ENCODE measurements at regions not wholly inside any gene's neighbourhood (a gene's known extent, or its start where the extent isn't known, plus 50 kb on each side); places are given as distances from the start of the nearest gene placed in this dataset.

- no peak overlapping the region for H3K4me3 ChIP-seq (ENCODE audit: low read depth, poor library complexity, severe bottlenecking)
- no peak for DNase-seq (ENCODE audit: low spot score in 2 of 2)
- intact Hi-C loops (cut with DNase I; ENCODE audit: low total_unique reads): no loop called here
- 81 to 94% methylated on average over 1 of the region's 1 CpG for WGBS, 2 donors
- TF ChIP-seq CTCF (IDR thresholded peaks at IDR 0.05) (no peak), POLR2A (IDR thresholded peaks at IDR 0.05) (no peak)
These were observed 412.7 kb downstream of the CDH10 start for GRCh38 chr5:24232041-24232440.

- intact Hi-C loops (cut with DNase I; ENCODE audit: low total_unique reads): no loop called here
- no peak for TF ChIP-seq POLR2A (IDR thresholded peaks at IDR 0.05)
- no peak for TF ChIP-seq CTCF (IDR thresholded peaks at IDR 0.05)
- no peak overlapping the region for H3K4me3 ChIP-seq (ENCODE audit: low read depth, poor library complexity, severe bottlenecking)
- no peak for DNase-seq (ENCODE audit: low spot score in 2 of 2)
- WGBS, 2 donors: 27 to 36% methylated on average over 4 of the region's 4 CpGs
These were observed 411.8 kb downstream of the CDH10 start for GRCh38 chr5:24232929-24233498.

- WGBS, 2 donors: 43% methylated on average over 2 of the region's 2 CpGs
- intact Hi-C loops (cut with DNase I; ENCODE audit: low total_unique reads): no loop called here
- no peak for TF ChIP-seq CTCF (IDR thresholded peaks at IDR 0.05)
- TF ChIP-seq POLR2A (IDR thresholded peaks at IDR 0.05): no peak
- H3K4me3 ChIP-seq (ENCODE audit: low read depth, poor library complexity, severe bottlenecking): no peak overlapping the region
- no peak for DNase-seq (ENCODE audit: low spot score in 2 of 2)
These were observed 408.8 kb downstream of the CDH10 start for GRCh38 chr5:24235946-24236345.

- no peak overlapping the region for H3K4me3 ChIP-seq (ENCODE audit: low read depth, poor library complexity, severe bottlenecking)
- no peak for DNase-seq (ENCODE audit: low spot score in 2 of 2)
- WGBS, 2 donors: 92 to 93% methylated on average over 1 of the region's 1 CpG
- intact Hi-C loops (cut with DNase I; ENCODE audit: low total_unique reads): no loop called here
- no peak for TF ChIP-seq POLR2A (IDR thresholded peaks at IDR 0.05)
- TF ChIP-seq CTCF (IDR thresholded peaks at IDR 0.05): no peak
These were observed 399.0 kb downstream of the CDH10 start for GRCh38 chr5:24245821-24246220.

- H3K4me3 ChIP-seq (ENCODE audit: low read depth, poor library complexity, severe bottlenecking): no peak overlapping the region
- intact Hi-C loops (cut with DNase I; ENCODE audit: low total_unique reads): no loop called here
- WGBS, 2 donors: 81 to 85% methylated on average over 5 of the region's 5 CpGs
- TF ChIP-seq POLR2A (IDR thresholded peaks at IDR 0.05) (no peak), CTCF (IDR thresholded peaks at IDR 0.05) (no peak)
- DNase-seq (ENCODE audit: low spot score in 2 of 2): peak in 1 of 2 donors; percentile 70
These were observed 380.2 kb downstream of the CDH10 start for GRCh38 chr5:24264547-24264946.

- intact Hi-C loops (cut with DNase I; ENCODE audit: low total_unique reads): no loop called here
- DNase-seq (ENCODE audit: low spot score in 2 of 2): no peak
- no peak overlapping the region for H3K4me3 ChIP-seq (ENCODE audit: low read depth, poor library complexity, severe bottlenecking)
- 71 to 92% methylated on average over 4 of the region's 4 CpGs for WGBS, 2 donors
- no peak for TF ChIP-seq CTCF (IDR thresholded peaks at IDR 0.05)
- TF ChIP-seq POLR2A (IDR thresholded peaks at IDR 0.05): no peak
These were observed 379.5 kb downstream of the CDH10 start for GRCh38 chr5:24265306-24265705.

Measured in lower leg skin (tissue), 4 donors.